GM12864 (cell line): ENCODE measurements at regions not wholly inside any gene's neighbourhood (a gene's known extent, or its start where the extent isn't known, plus 50 kb on each side); places are given as distances from the start of the nearest gene placed in this dataset.
"Not testable (repeated sequence)": the region's sequence is repeated elsewhere in the genome, so short reads cannot be mapped to it uniquely, and the experiment has no call there.

Source experiments
- DNase-seq: peaks from one replicate; pipeline ENCODE4 v3.0.0-alpha.2; 2011; ENCODE audit warnings: low read depth
- H3K4me3 ChIP-seq: 2 replicates; pipeline ENCODE4 v1.5.1; 2011; ENCODE audit warnings: mild to moderate bottlenecking, low read depth, low read length, control low read depth
- TF ChIP-seq, protein P1 (sequence below): IDR thresholded peaks from 2 replicates; pipeline ENCODE4 v1.5.1; 2011; ENCODE audit warnings: low read depth, mild to moderate bottlenecking, moderate library complexity, low read length, control low read depth, inconsistent platforms; ENCODE audit errors: missing control alignments

DNA sequence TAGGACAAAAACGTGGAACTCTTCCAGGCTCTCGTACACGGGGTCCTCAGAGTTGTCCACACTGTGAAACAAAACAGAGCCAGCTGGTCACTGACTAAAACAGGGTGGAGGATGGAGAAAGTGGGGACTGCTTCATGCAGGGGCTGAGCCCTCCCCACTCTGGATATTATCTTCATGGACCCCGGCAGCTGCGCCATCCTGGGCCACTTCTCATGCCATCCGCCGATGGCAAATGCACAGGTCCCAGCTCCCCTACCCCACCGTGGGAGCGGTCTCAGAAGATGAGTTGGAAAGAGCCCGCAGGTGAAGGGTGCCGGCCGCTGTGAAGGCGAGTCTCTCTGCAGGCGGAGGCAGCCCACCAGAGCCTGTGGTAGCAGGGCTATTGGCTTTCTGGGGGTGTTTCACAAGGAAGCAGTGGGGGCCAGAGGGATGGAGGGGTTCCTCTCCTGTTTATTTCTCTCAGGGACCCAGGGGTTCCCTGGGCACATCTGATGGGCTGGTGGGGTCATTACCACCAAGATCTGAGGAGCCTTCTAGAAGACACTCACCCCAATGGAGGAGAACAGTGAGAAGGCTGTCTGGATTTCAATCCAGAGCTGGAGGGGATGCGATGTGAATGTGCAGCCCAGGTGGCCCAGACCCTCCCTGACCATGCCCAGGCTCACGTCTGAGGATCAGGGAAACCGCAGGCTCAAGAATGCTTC is 177.3 kb downstream of the KLF13 start:
- no peak for DNase-seq
- no peak overlapping the region for H3K4me3 ChIP-seq
- TF ChIP-seq, protein P1, sequence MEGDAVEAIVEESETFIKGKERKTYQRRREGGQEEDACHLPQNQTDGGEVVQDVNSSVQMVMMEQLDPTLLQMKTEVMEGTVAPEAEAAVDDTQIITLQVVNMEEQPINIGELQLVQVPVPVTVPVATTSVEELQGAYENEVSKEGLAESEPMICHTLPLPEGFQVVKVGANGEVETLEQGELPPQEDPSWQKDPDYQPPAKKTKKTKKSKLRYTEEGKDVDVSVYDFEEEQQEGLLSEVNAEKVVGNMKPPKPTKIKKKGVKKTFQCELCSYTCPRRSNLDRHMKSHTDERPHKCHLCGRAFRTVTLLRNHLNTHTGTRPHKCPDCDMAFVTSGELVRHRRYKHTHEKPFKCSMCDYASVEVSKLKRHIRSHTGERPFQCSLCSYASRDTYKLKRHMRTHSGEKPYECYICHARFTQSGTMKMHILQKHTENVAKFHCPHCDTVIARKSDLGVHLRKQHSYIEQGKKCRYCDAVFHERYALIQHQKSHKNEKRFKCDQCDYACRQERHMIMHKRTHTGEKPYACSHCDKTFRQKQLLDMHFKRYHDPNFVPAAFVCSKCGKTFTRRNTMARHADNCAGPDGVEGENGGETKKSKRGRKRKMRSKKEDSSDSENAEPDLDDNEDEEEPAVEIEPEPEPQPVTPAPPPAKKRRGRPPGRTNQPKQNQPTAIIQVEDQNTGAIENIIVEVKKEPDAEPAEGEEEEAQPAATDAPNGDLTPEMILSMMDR, result no peak

DNA sequence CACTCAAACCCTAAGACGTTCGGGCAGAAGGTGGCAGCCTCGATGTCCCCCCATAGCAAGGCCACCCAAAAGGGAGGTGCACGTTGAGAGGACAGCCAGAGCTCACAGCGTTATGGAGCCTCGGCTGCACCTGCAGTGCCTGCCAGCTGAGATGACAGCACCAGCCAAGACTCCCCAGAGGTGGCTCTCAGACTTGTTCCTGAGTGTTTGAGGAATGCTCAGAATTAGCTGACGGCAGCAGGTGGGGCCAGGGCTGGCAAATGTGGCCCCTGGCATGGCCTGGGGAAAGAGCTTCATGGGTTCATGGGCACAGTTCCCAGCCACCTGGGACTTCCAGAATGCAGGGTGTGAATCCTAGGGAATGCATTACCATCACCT is 177.8 kb downstream of the KLF13 start:
- TF ChIP-seq, protein P1, result no peak
- DNase-seq, result no peak
- no peak overlapping the region for H3K4me3 ChIP-seq

DNA sequence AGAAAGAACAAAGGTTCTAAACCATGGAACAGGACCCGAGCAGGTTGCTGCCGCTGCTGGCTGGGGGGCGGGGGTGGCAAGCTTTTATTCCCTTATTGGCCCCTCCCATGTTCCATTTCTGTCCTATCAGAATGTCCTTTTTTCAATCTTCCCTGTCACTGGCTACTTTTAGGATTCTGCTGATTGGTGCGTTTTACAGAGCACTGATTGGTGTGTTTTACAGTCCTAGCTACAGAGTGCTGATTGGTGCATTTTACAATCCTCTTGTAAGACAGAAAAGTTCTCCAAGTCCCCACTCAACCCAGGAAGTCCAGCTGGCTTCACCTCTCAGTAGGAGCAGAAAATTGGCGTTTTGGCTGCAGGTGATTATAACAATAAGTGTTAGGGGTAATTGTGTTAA is 180.9 kb downstream of the KLF13 start:
- not testable (repeated sequence) for DNase-seq

DNA sequence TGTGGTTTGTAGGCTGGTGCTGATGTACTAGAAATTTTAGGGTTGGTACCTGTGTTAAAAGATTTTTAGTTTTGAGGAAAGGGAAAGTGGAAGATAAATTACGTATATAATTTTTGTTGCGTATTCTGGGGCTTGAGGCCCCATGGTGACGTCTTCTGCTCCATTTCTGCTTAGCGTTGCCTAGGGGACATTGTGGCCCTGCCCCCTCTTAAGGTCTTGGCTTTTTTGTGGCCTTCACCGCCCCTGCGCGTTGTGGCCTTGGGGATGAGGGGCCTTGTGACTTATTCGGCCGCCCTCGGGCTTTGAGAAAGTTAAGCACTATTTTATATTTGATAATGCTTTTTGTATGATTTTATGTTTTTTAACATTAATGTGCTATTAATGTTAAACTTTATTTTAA is 182.0 kb downstream of the KLF13 start:
- TF ChIP-seq, protein P1, result no peak
- H3K4me3 ChIP-seq, result no peak overlapping the region
- no peak for DNase-seq

More for the DNA sequence above, 180.9 kb downstream of the KLF13 start:
- not testable (repeated sequence) for H3K4me3 ChIP-seq

DNA sequence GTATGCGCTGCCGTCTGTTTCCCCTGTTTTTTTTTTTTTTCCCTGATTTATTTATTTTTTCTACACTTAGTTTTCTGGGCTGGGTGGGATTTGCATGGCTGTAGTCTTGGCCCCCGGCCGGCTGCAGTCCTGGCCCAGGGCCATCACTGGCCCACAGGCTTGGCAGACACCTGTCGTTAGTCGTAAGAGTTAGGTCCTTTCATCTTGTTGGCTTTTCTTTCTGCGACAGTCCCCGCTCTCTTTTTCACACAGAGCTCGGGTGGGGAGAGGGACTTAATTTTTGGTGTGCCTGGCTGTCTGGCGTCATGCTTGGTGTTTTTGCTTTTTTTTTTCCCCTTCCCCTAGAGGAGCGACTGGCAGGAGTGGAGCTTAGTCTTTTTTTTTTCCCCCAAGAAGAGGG is 183.4 kb downstream of the KLF13 start:
- DNase-seq, result no peak
- TF ChIP-seq, protein P1, result no peak
- H3K4me3 ChIP-seq, result no peak overlapping the region

DNA sequence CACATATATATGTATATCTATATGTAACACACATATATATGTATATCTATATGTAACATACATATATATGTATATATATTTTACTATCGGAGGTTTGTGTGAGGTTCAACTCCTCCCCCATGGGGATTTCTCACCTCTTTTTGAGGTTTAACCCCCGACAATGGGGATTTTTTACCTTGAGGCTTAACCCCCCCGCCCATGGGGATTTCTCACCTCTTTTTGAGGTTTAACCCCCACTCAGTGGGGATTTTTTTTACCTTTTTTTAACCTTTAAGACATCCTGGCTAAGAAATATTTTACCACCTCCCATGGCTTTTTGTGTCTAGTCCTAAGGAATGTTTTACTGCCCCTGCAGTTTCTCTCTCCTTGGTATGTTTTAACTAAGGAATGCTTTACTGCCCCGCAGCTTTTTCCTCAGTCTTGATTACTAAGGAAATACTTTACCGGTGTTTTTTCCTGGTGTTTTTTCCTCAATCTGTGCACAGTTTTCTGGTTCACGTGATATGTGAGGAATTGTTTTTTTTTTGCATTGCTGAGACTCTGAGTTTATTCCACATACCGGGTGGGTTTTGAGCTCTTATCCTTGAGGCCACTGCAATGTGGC is 185.2 kb downstream of the KLF13 start:
- peak; percentile 43 for DNase-seq
- no peak overlapping the region; the same call in 1 of the 2 replicates for H3K4me3 ChIP-seq
- TF ChIP-seq, protein P1, result no peak

DNA sequence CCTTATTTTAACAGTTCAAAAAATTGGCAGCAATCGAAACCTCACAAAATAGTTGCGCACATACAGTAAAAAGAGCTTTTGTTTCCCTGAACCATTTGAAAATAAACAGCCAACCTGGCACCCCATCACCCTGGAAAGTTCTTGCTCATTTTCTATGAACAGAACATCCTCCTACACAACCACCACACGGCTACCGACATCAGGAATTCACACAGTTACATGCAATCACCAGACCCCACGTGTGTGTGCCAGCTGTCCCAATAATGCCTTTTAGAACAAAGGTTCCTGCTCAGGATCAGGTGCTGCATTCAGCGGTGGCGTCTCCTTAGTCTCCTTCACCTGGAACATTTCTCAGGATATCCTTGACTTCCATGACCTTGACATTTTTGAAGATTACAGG is 186.5 kb downstream of the KLF13 start:
- TF ChIP-seq, protein P1, result no peak
- H3K4me3 ChIP-seq, result no peak overlapping the region
- no peak for DNase-seq
